Stimulated activated effector memory CD8-positive, alpha-beta T cell treated with anti-CD3 and anti-CD28 coated beads, Interleukin-12 subunit alpha, Interleukin-12 subunit beta, amount 100 ng/mL, for 72 hours (primary cell): ENCODE measurements at regions not wholly inside any gene's neighbourhood (a gene's known extent, or its start where the extent isn't known, plus 50 kb on each side); places are given as distances from the start of the nearest gene placed in this dataset.
"Not testable (repeated sequence)": the region's sequence is repeated elsewhere in the genome, so short reads cannot be mapped to it uniquely, and the experiment has no call there.

ENCODE experiments used
- ATAC-seq: fragments of 150-1000 bp; cut with Tn5 transposase; 2 replicates; pipeline ENCODE4 v1.10.0; 2021
- DNase-seq, 2 donors: peaks; one replicate each; pipeline ENCODE4 v3.0.0; 2021 to 2022; ENCODE audit warnings: low spot score in 2 of 2
- H3K27ac Mint-ChIP-seq: one replicate; pipeline ENCODE4 v1.8.0; 2022; ENCODE audit warnings: mild to moderate bottlenecking, mixed read lengths
- H3K36me3 Mint-ChIP-seq: one replicate; pipeline ENCODE4 v1.8.0; 2022; ENCODE audit warnings: mild to moderate bottlenecking, mixed read lengths
- H3K4me1 Mint-ChIP-seq: one replicate; pipeline ENCODE4 v1.8.0; 2022; ENCODE audit warnings: mixed read lengths
- H3K4me3 Mint-ChIP-seq: one replicate; pipeline ENCODE4 v1.8.0; 2022; ENCODE audit warnings: mild to moderate bottlenecking, mixed read lengths
- H3K9me3 Mint-ChIP-seq: one replicate; pipeline ENCODE4 v1.8.0; 2022; ENCODE audit warnings: mixed read lengths

GRCh38 chr2:185970148-185970852, 231.7 kb downstream of the FSIP2 start:
- Mint-ChIP-seq H3K4me3 (no peak overlapping the region), H3K27ac (no peak overlapping the region), H3K9me3 (peaks cover 7% of the 10 kb centered on the region), H3K4me1 (no peaks in the 10 kb centered on the region), H3K36me3 (no peaks in the 10 kb centered on the region)
- no peak for DNase-seq
- no peak for ATAC-seq

- Mint-ChIP-seq H3K4me1 (no peaks in the 10 kb centered on the region), H3K4me3 (no peak overlapping the region), H3K9me3 (peaks cover 3% of the 10 kb centered on the region), H3K36me3 (no peaks in the 10 kb centered on the region), H3K27ac (no peak overlapping the region)
- no peak for DNase-seq
- ATAC-seq: no peak
Measured at GRCh38 chr2:185978634-185979407, 240.2 kb downstream of the FSIP2 start.

DNA sequence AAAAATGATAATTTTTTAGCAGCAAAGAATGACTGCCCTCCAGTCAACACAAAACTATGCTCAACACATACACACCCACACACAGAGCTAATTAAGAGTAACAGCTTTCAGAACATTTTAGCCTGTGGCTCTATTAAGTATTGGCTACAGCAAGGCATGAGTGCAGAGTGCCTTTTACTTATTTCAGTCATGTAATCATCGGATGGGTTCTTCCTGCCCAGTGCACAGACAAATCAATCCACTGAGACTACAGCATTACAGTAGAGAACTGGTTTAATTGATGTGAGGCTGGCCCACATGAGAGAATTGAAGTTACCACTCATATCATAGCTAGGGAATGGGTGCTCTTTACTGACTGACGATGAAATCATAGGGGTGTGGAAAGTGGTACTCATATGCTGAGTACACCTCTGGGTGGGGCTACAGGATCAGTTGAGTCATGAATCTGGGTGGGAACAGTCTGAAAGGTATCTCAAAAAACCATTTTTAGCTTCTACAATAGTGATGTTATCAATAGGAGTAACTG, 241.0 kb downstream of the FSIP2 start:
- Mint-ChIP-seq H3K4me1 (no peaks in the 10 kb centered on the region), H3K9me3 (peaks cover 3% of the 10 kb centered on the region), H3K27ac (no peak overlapping the region), H3K4me3 (no peak overlapping the region), H3K36me3 (no peaks in the 10 kb centered on the region)
- DNase-seq: no peak
- peak; percentile 78 for ATAC-seq

DNA sequence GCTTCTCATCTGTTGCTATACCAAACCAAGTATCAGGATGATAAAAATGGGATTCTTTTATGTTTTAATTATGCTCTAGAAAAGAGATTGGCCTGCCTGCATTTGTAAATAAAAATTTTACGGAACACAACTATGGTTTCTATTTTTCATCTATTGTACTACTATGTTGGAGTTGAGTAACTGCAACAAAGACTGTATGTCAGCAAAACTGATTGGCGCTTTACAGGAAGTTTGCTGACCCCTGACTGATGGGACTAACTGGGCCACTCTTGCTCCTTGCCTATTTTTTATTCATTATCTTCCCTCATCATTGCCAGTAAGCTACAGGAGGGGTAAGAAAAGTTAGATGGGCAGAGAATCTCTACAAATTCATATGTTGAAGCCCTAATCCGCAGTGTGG, 242.3 kb downstream of the FSIP2 start:
- H3K4me1 Mint-ChIP-seq: no peaks in the 10 kb centered on the region
- H3K27ac Mint-ChIP-seq: no peak overlapping the region
- H3K4me3 Mint-ChIP-seq: no peak overlapping the region
- ATAC-seq (no peak), DNase-seq (no peak)
- peaks cover 3% of the 10 kb centered on the region for H3K9me3 Mint-ChIP-seq
- no peaks in the 10 kb centered on the region for H3K36me3 Mint-ChIP-seq

DNA sequence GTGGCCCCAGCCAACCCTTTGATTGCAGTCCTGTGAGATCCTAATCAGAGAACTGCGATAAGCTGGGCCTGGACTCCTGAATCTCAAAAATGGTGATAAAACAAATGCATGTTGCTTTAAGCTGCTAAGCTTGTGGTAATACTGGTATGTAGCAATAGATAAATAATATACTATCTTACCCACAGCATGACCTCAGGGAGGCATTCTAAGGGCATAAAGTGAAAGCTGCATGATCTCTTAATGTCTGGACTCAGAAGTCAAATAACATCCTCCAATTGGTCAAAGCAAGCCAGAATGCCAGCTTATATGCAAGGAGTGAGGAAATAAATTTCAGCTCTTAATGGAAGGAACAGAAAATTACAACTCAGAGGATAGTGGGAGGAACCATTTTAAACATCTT, 246.1 kb downstream of the FSIP2 start:
- Mint-ChIP-seq H3K9me3 (peaks cover 3% of the 10 kb centered on the region), H3K4me1 (no peaks in the 10 kb centered on the region), H3K36me3 (no peaks in the 10 kb centered on the region), H3K4me3 (no peak overlapping the region), H3K27ac (no peak overlapping the region)
- ATAC-seq (no peak), DNase-seq (no peak)

DNA sequence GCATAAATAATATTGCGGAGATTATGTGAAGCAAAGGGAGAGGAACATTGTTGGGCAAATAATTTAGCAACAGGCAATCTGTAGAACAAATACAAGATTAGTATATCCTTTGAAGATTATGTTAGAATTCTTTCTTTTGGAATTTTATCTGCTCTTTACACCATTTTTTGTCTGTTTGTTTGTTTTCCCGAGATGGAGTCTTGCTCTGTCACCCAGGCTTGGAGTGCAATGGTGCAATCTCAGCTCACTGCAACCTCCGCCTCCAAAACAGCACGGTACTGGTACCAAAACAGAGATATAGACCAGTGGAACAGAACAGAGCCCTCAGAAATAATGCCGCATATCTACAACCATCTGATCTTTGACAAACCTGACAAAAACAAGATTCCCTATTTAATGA, 250.3 kb downstream of the FSIP2 start:
- DNase-seq, H3K4me3 Mint-ChIP-seq, H3K9me3 Mint-ChIP-seq, H3K27ac Mint-ChIP-seq, H3K36me3 Mint-ChIP-seq, ATAC-seq, H3K4me1 Mint-ChIP-seq: not testable (repeated sequence)

DNA sequence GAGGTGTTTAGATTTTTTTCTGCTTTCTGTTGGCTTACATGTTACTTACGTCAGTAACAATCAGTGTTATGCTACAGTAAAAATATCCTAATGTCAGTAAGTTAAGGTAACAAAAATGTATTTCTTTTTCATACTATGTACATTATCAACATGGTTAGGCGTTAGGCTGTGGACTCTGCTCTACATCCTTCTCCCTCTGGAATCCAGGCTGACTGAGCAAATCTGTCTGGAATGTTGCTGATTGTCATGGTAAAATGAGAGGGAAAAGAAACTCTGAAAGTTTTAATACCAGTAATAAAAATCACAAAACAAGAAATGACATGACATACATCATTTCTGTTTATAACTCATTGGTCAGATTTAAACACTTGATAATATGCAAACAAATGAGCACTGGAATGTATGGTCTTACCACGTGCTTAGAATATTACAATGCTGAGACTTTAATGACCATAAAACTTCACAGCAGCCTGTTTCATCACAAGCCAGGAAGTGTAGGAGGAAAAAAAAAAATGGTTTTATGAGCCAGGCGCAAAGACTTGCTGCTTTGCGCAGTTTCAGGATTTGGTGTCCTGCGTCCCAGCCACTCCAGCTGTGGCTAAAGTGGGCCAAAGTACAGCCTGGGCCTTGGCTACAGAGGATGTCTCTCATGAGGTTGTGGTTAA, 252.4 kb downstream of the FSIP2 start:
- Mint-ChIP-seq H3K9me3 (peaks cover 6% of the 10 kb centered on the region), H3K36me3 (no peaks in the 10 kb centered on the region), H3K27ac (no peak overlapping the region), H3K4me3 (no peak overlapping the region), H3K4me1 (no peaks in the 10 kb centered on the region)
- no peak for ATAC-seq
- DNase-seq: no peak

GRCh38 chr2:185998562-185999070, 260.0 kb downstream of the FSIP2 start:
- H3K4me3 Mint-ChIP-seq: no peak overlapping the region
- ATAC-seq (no peak), DNase-seq (no peak)
- no peaks in the 10 kb centered on the region for H3K4me1 Mint-ChIP-seq
- H3K27ac Mint-ChIP-seq: no peak overlapping the region
- H3K9me3 Mint-ChIP-seq: peaks cover 7% of the 10 kb centered on the region
- H3K36me3 Mint-ChIP-seq: no peaks in the 10 kb centered on the region

GRCh38 chr2:186009341-186009740, 270.7 kb downstream of the FSIP2 start:
- no peak overlapping the region for H3K27ac Mint-ChIP-seq
- DNase-seq: no peak
- peaks cover 19% of the 10 kb centered on the region for H3K9me3 Mint-ChIP-seq
- ATAC-seq: no peak
- H3K4me3 Mint-ChIP-seq: no peak overlapping the region
- peaks cover 6% of the 10 kb centered on the region for H3K36me3 Mint-ChIP-seq
- no peaks in the 10 kb centered on the region for H3K4me1 Mint-ChIP-seq

DNA sequence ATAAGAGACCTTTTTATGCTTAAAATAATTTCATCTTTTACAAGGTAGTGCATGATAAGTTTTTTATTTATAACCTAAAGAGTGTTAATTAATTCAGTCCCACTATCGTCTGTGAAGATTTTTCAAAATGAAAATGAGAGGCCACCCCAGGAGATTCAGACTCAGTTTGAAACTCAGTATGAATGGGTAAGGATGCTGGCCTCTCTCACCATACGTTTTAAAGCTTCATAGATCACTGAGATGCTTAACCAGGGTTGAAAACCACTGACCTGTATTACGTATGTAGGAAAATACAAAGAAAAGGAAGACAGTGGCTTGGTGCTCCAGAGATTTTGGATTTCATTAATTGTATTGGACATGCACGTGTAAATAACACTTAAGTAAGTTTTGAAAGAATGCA, 278.7 kb downstream of the FSIP2 start:
- H3K4me3 Mint-ChIP-seq: no peak overlapping the region
- H3K36me3 Mint-ChIP-seq: peaks cover 6% of the 10 kb centered on the region
- H3K9me3 Mint-ChIP-seq: peaks cover 6% of the 10 kb centered on the region
- no peak overlapping the region for H3K27ac Mint-ChIP-seq
- H3K4me1 Mint-ChIP-seq: no peaks in the 10 kb centered on the region
- DNase-seq: no peak
- no peak for ATAC-seq

DNA sequence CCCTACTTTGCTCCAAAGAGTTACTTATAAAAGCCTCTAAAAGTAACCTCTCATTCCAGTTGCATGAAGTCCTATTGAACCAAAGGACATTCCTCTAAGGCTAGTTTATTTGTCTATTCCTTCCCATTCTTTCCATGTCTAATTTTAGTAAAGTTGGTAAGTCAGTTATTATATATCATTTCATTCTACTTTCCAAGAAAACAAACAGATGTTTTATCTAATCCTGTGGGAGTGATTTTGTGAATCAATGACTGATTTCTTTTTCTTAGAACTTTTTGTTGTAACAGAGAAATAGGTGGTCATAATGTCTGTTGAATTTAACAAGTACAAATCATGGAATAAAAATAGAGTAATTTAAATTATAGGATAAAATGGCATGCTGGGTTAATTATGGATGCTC, 286.3 kb downstream of the FSIP2 start:
- Mint-ChIP-seq H3K36me3 (no peaks in the 10 kb centered on the region), H3K4me3 (no peak overlapping the region), H3K4me1 (no peaks in the 10 kb centered on the region), H3K27ac (no peak overlapping the region), H3K9me3 (peaks cover 2% of the 10 kb centered on the region)
- no peak for DNase-seq
- ATAC-seq: no peak

GRCh38 chr2:186027922-186028321, 289.3 kb downstream of the FSIP2 start:
- Mint-ChIP-seq H3K4me3 (no peak overlapping the region), H3K4me1 (no peaks in the 10 kb centered on the region), H3K36me3 (no peaks in the 10 kb centered on the region), H3K27ac (no peak overlapping the region), H3K9me3 (no peaks in the 10 kb centered on the region)
- no peak for DNase-seq
- no peak for ATAC-seq

DNA sequence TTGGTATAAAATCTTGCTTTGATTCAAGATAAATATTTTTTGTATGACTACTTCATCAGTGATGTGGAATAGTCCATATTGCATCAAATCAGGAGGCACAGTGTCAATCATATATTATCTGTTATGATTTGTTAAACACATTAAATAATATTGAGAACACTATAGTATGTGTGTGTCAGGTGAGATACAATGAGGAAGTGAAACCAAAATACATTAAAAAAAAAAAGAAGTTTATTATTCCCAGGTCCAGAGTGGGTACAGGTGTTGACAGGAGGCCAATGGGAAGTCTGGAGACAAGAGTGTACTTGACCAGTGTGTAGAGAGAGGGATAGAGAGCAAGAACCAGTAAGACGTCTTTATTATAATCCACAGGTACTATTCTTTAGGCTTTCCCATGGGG, 292.6 kb downstream of the FSIP2 start:
- DNase-seq (no peak), ATAC-seq (no peak)
- no peak overlapping the region for H3K27ac Mint-ChIP-seq
- no peaks in the 10 kb centered on the region for H3K36me3 Mint-ChIP-seq
- H3K4me1 Mint-ChIP-seq: no peaks in the 10 kb centered on the region
- no peaks in the 10 kb centered on the region for H3K9me3 Mint-ChIP-seq
- no peak overlapping the region for H3K4me3 Mint-ChIP-seq

DNA sequence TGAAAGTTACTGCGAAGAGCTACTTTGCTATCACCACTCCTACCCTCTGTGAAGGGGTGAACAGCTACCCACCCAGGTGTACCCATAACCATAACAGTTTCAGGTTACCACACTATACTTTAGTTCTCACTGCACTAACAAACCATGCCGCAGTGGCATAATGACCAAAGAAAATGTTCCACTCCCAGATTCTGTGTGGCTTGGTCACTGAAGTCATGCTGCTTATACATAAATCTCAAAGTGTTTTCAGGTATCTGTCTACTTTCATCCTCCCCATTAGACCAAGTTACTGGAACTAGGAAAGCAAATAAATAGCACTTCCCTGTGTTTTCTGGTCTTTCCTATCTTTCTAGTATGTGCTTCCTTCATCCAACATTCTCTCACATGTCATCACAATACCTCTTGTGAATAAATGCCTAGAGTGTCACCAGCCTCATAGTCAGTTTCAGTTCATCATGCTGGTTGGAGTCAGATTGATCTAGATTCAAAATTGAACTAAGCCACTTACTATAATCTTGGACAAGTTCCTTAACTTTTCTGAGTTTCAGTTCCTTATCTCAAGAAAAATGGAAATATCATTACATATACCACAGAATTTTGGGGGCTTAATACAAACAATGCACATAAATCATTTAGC, 293.6 kb downstream of the FSIP2 start:
- DNase-seq (no peak), ATAC-seq (no peak)
- no peak overlapping the region for H3K4me3 Mint-ChIP-seq
- no peaks in the 10 kb centered on the region for H3K36me3 Mint-ChIP-seq
- no peak overlapping the region for H3K27ac Mint-ChIP-seq
- no peaks in the 10 kb centered on the region for H3K9me3 Mint-ChIP-seq
- no peaks in the 10 kb centered on the region for H3K4me1 Mint-ChIP-seq

- Mint-ChIP-seq H3K27ac (no peak overlapping the region), H3K4me3 (no peak overlapping the region), H3K36me3 (no peaks in the 10 kb centered on the region), H3K4me1 (no peaks in the 10 kb centered on the region), H3K9me3 (no peaks in the 10 kb centered on the region)
- no peak for ATAC-seq
- DNase-seq: no peak
Measured at GRCh38 chr2:186032930-186033329, 294.3 kb downstream of the FSIP2 start.
